Aorta (tissue), 5 donors: ENCODE measurements at regions not wholly inside any gene's neighbourhood (a gene's known extent, or its start where the extent isn't known, plus 50 kb on each side); places are given as distances from the start of the nearest gene placed in this dataset.

ENCODE experiments used
- ATAC-seq: fragments of 200-7000 bp; cut with Tn5 transposase; one replicate; pipeline ENCODE4 v1.9.1; 2022; ENCODE audit warnings: moderate library complexity; ENCODE audit not compliant: low FRiP score
- DNase-seq, 2 donors: peaks; one replicate each; pipeline ENCODE4 v3.0.0-alpha.2; 2020
- H3K27ac ChIP-seq, 2 donors: one replicate each; pipeline ENCODE4 v1.5.1; 2013; ENCODE audit warnings: low read length in 2 of 2, mild to moderate bottlenecking in 2 of 2, moderate library complexity in 2 of 2, control low read depth in 1 of 2, inconsistent platforms in 1 of 2, low read depth in 1 of 2
- H3K27me3 ChIP-seq, 2 donors: one replicate each; pipeline ENCODE4 v1.6.1; 2013; ENCODE audit warnings: control low read depth in 1 of 2, low read length in 1 of 2, mild to moderate bottlenecking in 1 of 2, moderate library complexity in 1 of 2; ENCODE audit not compliant: insufficient read depth in 2 of 2, control insufficient read depth in 1 of 2
- H3K36me3 ChIP-seq, 2 donors: one replicate each; pipeline ENCODE4 v1.6.1; 2013; ENCODE audit warnings: control low read depth in 1 of 2, low read length in 1 of 2, mild to moderate bottlenecking in 1 of 2; ENCODE audit not compliant: insufficient read depth in 2 of 2, control insufficient read depth in 1 of 2
- H3K4me1 ChIP-seq, 2 donors: one replicate each; pipeline ENCODE4 v1.6.1; 2013; ENCODE audit warnings: low read length in 2 of 2, control low read depth in 1 of 2, mild to moderate bottlenecking in 1 of 2, moderate library complexity in 1 of 2; ENCODE audit not compliant: insufficient read depth in 2 of 2, control insufficient read depth in 1 of 2
- H3K4me3 ChIP-seq, 2 donors: one replicate each; pipeline ENCODE4 v1.5.1; 2013; ENCODE audit warnings: low read length in 2 of 2, control low read depth in 1 of 2, mild to moderate bottlenecking in 1 of 2
- H3K9me3 ChIP-seq: one replicate; pipeline ENCODE4 v1.6.1; 2013; ENCODE audit warnings: mild to moderate bottlenecking, low read length; ENCODE audit not compliant: control insufficient read depth
- WGBS, 2 donors: extraction: QIAGEN DNeasy Blood & Tissue Kit; methylation state at CpG; one replicate each; pipeline ENCODE4 v1.1.7; 2013; 5-methylcytosine and 5-hydroxymethylcytosine counted together
- intact Hi-C, 2 donors: fragments of 100-400 bp; cut with DNase I; formaldehyde crosslinking; loops; one replicate each; pipeline versions ENCODE4 v1.14.2 to v1.15.0; 2022
- donor health status: healthy with polysubstance abuse.
- donor health status: Bipolar disorder and iron deficiency.
- donor health status: DM: no; HTN: no; CAD: no.
- donor health status: DM: no; HTN: no; CAD: no.
- donor health status: DM: yes; HTN: yes; CAD: no.

GRCh38 chr6:132973514-132973993 lies 159.2 kb downstream of the RPS12 start:
- intact Hi-C loops: no loop called here
- Histone ChIP-seq H3K4me3 (no peak overlapping the region), H3K36me3 (no peaks in the 10 kb centered on the region), H3K4me1 (no peaks in the 10 kb centered on the region), H3K9me3 (peaks cover 1% of the 10 kb centered on the region), H3K27ac (no peak overlapping the region), H3K27me3 (no peaks in the 10 kb centered on the region)
- WGBS, 2 donors: 5 to 16% methylated on average over 3 of the region's 3 CpGs
- DNase-seq: no peak
- ATAC-seq: no peak

- Histone ChIP-seq H3K9me3 (peaks cover 1% of the 10 kb centered on the region), H3K27ac (no peak overlapping the region), H3K27me3 (no peaks in the 10 kb centered on the region), H3K36me3 (no peaks in the 10 kb centered on the region), H3K4me3 (no peak overlapping the region), H3K4me1 (no peaks in the 10 kb centered on the region)
- WGBS, 2 donors: 52 to 69% methylated on average over 4 of the region's 4 CpGs
- DNase-seq: no peak
- ATAC-seq: no peak
- intact Hi-C loops: no loop called here
Measured at GRCh38 chr6:132974122-132974521, 159.8 kb downstream of the RPS12 start.

- no peak for ATAC-seq
- H3K9me3 ChIP-seq: no peaks in the 10 kb centered on the region
- no peaks in the 10 kb centered on the region for H3K4me1 ChIP-seq
- H3K27ac ChIP-seq: no peak overlapping the region
- H3K36me3 ChIP-seq: no peaks in the 10 kb centered on the region
- DNase-seq: no peak
- H3K4me3 ChIP-seq: no peak overlapping the region
- intact Hi-C loops: no loop called here
- H3K27me3 ChIP-seq: no peaks in the 10 kb centered on the region
Measured at GRCh38 chr6:132977413-132977812, 163.0 kb downstream of the RPS12 start.

GRCh38 chr6:132978685-132979084 lies 164.3 kb downstream of the RPS12 start:
- Histone ChIP-seq H3K4me3 (no peak overlapping the region), H3K27me3 (no peaks in the 10 kb centered on the region), H3K36me3 (no peaks in the 10 kb centered on the region), H3K27ac (no peak overlapping the region), H3K4me1 (no peaks in the 10 kb centered on the region), H3K9me3 (no peaks in the 10 kb centered on the region)
- intact Hi-C loops: no loop called here
- no peak for DNase-seq
- no peak for ATAC-seq

- Histone ChIP-seq H3K4me1 (no peaks in the 10 kb centered on the region), H3K9me3 (no peaks in the 10 kb centered on the region), H3K4me3 (no peak overlapping the region), H3K36me3 (no peaks in the 10 kb centered on the region), H3K27ac (no peak overlapping the region), H3K27me3 (peaks cover 0 to 3% of the 10 kb centered on the region in 2 donors)
- ATAC-seq: no peak
- no peak for DNase-seq
- intact Hi-C loops: no loop called here
- WGBS, 2 donors: 76 to 79% methylated on average over 2 of the region's 2 CpGs
Measured at GRCh38 chr6:132993738-132994137, 179.4 kb downstream of the RPS12 start.

- Histone ChIP-seq H3K27me3 (peaks cover 0 to 3% of the 10 kb centered on the region in 2 donors), H3K9me3 (no peaks in the 10 kb centered on the region), H3K27ac (no peak overlapping the region), H3K4me3 (no peak overlapping the region), H3K4me1 (no peaks in the 10 kb centered on the region), H3K36me3 (no peaks in the 10 kb centered on the region)
- DNase-seq (no peak), ATAC-seq (no peak)
- 74 to 82% methylated on average over 5 of the region's 5 CpGs for WGBS, 2 donors
- intact Hi-C loops: no loop called here
Measured at GRCh38 chr6:132995009-132995408, 180.6 kb downstream of the RPS12 start.

- 83 to 86% methylated on average over 3 of the region's 3 CpGs for WGBS, 2 donors
- intact Hi-C loops: no loop called here
- no peak for DNase-seq
Measured at GRCh38 chr6:132995432-132995831, 181.1 kb downstream of the RPS12 start.

GRCh38 chr6:132998418-132998817 lies 184.0 kb downstream of the RPS12 start:
- Histone ChIP-seq H3K27ac (no peak overlapping the region), H3K4me3 (no peak overlapping the region), H3K4me1 (no peaks in the 10 kb centered on the region), H3K9me3 (no peaks in the 10 kb centered on the region), H3K27me3 (peaks cover 0 to 3% of the 10 kb centered on the region in 2 donors), H3K36me3 (no peaks in the 10 kb centered on the region)
- intact Hi-C loops: no loop called here
- no peak for ATAC-seq
- DNase-seq: no peak

More at GRCh38 chr6:132995432-132995831, 181.1 kb downstream of the RPS12 start:
- H3K36me3 ChIP-seq: no peaks in the 10 kb centered on the region
- H3K27me3 ChIP-seq: peaks cover 0 to 3% of the 10 kb centered on the region in 2 donors
- no peak for ATAC-seq
- no peaks in the 10 kb centered on the region for H3K4me1 ChIP-seq
- H3K9me3 ChIP-seq: no peaks in the 10 kb centered on the region
- H3K4me3 ChIP-seq: no peak overlapping the region
- no peak overlapping the region for H3K27ac ChIP-seq

GRCh38 chr6:133001040-133001565 lies 186.7 kb downstream of the RPS12 start:
- peaks cover 0 to 3% of the 10 kb centered on the region in 2 donors for H3K27me3 ChIP-seq
- H3K4me1 ChIP-seq: no peaks in the 10 kb centered on the region
- intact Hi-C loops: no loop called here
- no peaks in the 10 kb centered on the region for H3K9me3 ChIP-seq
- DNase-seq (no peak), ATAC-seq (no peak)
- H3K36me3 ChIP-seq: no peaks in the 10 kb centered on the region
- H3K27ac ChIP-seq: no peak overlapping the region
- WGBS, 2 donors: 80 to 82% methylated on average over 2 of the region's 2 CpGs
- H3K4me3 ChIP-seq: no peak overlapping the region
